ENCODE measurements at regions not wholly inside any gene's neighbourhood (a gene's known extent, or its start where the extent isn't known, plus 50 kb on each side); places are given as distances from the start of the nearest gene placed in this dataset.

GRCh38 chr14:43172899-43173548 is 1334.1 kb downstream of the FSCB start (continued):
- TF ChIP-seq TFE3 (CRISPR knock-in tag; IDR thresholded peaks at IDR 0.05) (no peak), NCOR1 (IDR thresholded peaks at IDR 0.05; ENCODE audit: borderline replicate concordance, low read length) (peak; percentile 61; the same call in 1 of the 2 replicates), AKNA (CRISPR knock-in tag; IDR thresholded peaks at IDR 0.05; ENCODE audit: borderline replicate concordance) (no peak), FOXJ3 (CRISPR knock-in tag; IDR thresholded peaks at IDR 0.05; ENCODE audit: borderline replicate concordance) (peak; percentile 89), MBNL3 (CRISPR knock-in tag; conservative IDR thresholded peaks at IDR 0.05) (0 out of 2 replicates have a peak, but pooled peaks have one; percentile 55), ZNF24 (IDR thresholded peaks at IDR 0.05) (0 out of 2 replicates have a peak, but pooled peaks have one; percentile 49), ZNF274 (CRISPR knock-in tag; IDR thresholded peaks at IDR 0.05) (no peak), EP300 (IDR thresholded peaks at IDR 0.05; ENCODE audit: low read depth in 2 of 2, low read length in 2 of 2) (peak; percentile 65 to 74; a peak in 3 of 4 replicates), EP300 (CRISPR knock-in tag; IDR thresholded peaks at IDR 0.05; ENCODE audit: borderline replicate concordance) (no peak), HOXA5 (CRISPR knock-in tag; IDR thresholded peaks at IDR 0.05) (no peak), ZBTB43 (CRISPR knock-in tag; conservative IDR thresholded peaks at IDR 0.05) (no peak), BRF2 (CRISPR knock-in tag; IDR thresholded peaks at IDR 0.05) (no peak), PBX3 (CRISPR knock-in tag; IDR thresholded peaks at IDR 0.05; ENCODE audit: borderline replicate concordance) (no peak), LCORL (IDR thresholded peaks at IDR 0.05) (peak; percentile 66), LCORL (CRISPR knock-in tag; IDR thresholded peaks at IDR 0.05) (no peak), NBN (conservative IDR thresholded peaks at IDR 0.05) (no peak), KLF16 (CRISPR knock-in tag; IDR thresholded peaks at IDR 0.05) (no peak; a peak in 1 of 4 replicates), ZBTB46 (CRISPR knock-in tag; IDR thresholded peaks at IDR 0.05; ENCODE audit: borderline replicate concordance) (no peak)
